Lower leg skin (tissue), 3 donors: ENCODE measurements at regions not wholly inside any gene's neighbourhood (a gene's known extent, or its start where the extent isn't known, plus 50 kb on each side); places are given as distances from the start of the nearest gene placed in this dataset.

ENCODE experiments used
- POLR2A ChIP-seq, 2 donors: fragments of 450-650 bp; IDR thresholded peaks; one replicate each; pipeline ENCODE4 v1.6.1; 2016 to 2017; ENCODE audit warnings: antibody characterized with exemption in 2 of 2, mild to moderate bottlenecking in 1 of 2, moderate library complexity in 1 of 2
- TF ChIP-seq, protein P1 (sequence below), 3 donors: fragments of 450-650 bp; IDR thresholded peaks; one replicate each; pipeline ENCODE4 v1.5.1; 2016; ENCODE audit warnings: antibody characterized with exemption in 3 of 3, mild to moderate bottlenecking in 3 of 3, moderate library complexity in 2 of 3

DNA sequence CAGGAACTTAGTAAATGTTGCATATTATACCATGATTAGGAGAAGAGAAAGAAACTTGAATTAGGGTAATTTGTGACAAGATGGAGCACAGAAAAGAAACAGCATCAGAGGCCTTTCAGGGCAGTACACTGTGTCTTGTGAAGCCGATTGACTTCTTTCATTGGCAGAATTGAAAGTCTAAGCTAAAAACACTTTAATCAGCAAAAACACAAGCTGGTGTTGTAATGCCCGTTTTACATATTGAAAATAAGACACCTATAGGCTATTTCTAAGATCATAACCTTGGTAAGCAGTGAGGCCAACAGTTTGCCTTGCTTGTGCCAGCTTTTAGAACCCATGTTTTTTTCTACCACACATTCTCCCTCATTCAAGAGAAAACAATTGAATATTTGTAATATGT, 1378.1 kb upstream of the NXPH2 start:
- TF ChIP-seq, protein P1, sequence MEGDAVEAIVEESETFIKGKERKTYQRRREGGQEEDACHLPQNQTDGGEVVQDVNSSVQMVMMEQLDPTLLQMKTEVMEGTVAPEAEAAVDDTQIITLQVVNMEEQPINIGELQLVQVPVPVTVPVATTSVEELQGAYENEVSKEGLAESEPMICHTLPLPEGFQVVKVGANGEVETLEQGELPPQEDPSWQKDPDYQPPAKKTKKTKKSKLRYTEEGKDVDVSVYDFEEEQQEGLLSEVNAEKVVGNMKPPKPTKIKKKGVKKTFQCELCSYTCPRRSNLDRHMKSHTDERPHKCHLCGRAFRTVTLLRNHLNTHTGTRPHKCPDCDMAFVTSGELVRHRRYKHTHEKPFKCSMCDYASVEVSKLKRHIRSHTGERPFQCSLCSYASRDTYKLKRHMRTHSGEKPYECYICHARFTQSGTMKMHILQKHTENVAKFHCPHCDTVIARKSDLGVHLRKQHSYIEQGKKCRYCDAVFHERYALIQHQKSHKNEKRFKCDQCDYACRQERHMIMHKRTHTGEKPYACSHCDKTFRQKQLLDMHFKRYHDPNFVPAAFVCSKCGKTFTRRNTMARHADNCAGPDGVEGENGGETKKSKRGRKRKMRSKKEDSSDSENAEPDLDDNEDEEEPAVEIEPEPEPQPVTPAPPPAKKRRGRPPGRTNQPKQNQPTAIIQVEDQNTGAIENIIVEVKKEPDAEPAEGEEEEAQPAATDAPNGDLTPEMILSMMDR (IDR thresholded peaks at IDR 0.05), result no peak
- no peak for TF ChIP-seq POLR2A (IDR thresholded peaks at IDR 0.05)
